ENCODE measurements at regions not wholly inside any gene's neighbourhood (a gene's known extent, or its start where the extent isn't known, plus 50 kb on each side); places are given as distances from the start of the nearest gene placed in this dataset.

DNA sequence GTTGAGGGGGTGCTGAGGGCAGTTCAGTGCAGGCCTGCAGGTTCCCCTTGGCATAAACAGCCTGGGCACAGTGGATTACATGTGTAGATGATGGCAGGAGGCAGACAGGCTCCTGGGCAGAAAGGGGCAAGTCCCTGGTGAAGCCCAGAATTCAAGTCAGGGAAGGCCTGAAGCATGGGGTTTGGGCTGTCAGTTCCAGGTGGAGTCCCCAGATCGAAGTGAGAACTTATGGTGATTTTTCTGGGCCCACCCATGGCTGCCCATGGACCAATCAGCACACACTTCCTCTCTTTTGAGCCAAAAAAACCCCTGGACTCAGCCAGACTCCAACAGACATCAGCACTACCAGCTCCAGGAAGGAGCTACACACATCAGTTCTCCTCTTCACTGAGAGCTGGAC, 529.1 kb downstream of the PPARGC1A start:
- intact Hi-C loops (cut with micrococcal nuclease): no loop called here
- H3K27me3 ChIP-seq (ENCODE audit: low read length): no peaks in the 10 kb centered on the region
- ChIA-PET POLR2A (ENCODE audit: unreplicated experiment) (no interaction called here), CTCF (no interaction called here)
- H3K4me2 ChIP-seq (ENCODE audit: low read length): no peak overlapping the region
- no peak overlapping the region for H3K4me3 ChIP-seq (ENCODE audit: low read length)
- no peaks in the 10 kb centered on the region for H3K9me2 ChIP-seq (replicated peaks; ENCODE audit: low read length)
- H3K27ac ChIP-seq (ENCODE audit: low read length): no peak overlapping the region
- TF ChIP-seq, protein P1, sequence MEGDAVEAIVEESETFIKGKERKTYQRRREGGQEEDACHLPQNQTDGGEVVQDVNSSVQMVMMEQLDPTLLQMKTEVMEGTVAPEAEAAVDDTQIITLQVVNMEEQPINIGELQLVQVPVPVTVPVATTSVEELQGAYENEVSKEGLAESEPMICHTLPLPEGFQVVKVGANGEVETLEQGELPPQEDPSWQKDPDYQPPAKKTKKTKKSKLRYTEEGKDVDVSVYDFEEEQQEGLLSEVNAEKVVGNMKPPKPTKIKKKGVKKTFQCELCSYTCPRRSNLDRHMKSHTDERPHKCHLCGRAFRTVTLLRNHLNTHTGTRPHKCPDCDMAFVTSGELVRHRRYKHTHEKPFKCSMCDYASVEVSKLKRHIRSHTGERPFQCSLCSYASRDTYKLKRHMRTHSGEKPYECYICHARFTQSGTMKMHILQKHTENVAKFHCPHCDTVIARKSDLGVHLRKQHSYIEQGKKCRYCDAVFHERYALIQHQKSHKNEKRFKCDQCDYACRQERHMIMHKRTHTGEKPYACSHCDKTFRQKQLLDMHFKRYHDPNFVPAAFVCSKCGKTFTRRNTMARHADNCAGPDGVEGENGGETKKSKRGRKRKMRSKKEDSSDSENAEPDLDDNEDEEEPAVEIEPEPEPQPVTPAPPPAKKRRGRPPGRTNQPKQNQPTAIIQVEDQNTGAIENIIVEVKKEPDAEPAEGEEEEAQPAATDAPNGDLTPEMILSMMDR (conservative IDR thresholded peaks at IDR 0.05; ENCODE audit: low read depth, low read length): no peak
- TF ChIP-seq EZH2phosphoT487 (IDR thresholded peaks at IDR 0.05; ENCODE audit: borderline replicate concordance, low read length) (no peak), EZH2 (IDR thresholded peaks at IDR 0.05; ENCODE audit: low read length, unreplicated experiment) (no peak)
- no peaks in the 10 kb centered on the region for H4K20me1 ChIP-seq (ENCODE audit: low read length)
- H3F3A ChIP-seq (ENCODE audit: low read length, unreplicated experiment): no peaks in the 10 kb centered on the region
- no peaks in the 10 kb centered on the region for H3K9me3 ChIP-seq (ENCODE audit: low read length)
- ATAC-seq (no peak), DNase-seq (no peak)
- no TSS peak for BruUV-seq (replicated peaks)
- H3K9ac ChIP-seq (ENCODE audit: low read length): no peak overlapping the region
- no peaks in the 10 kb centered on the region for H3K4me1 ChIP-seq (ENCODE audit: insufficient read depth, low read length)
- no peaks in the 10 kb centered on the region for H3K36me3 ChIP-seq (ENCODE audit: low read depth, low read length)
- H2AFZ ChIP-seq (ENCODE audit: low read length): no peak overlapping the region
- no peaks in the 10 kb centered on the region for H3K79me2 ChIP-seq (ENCODE audit: low read length)

DNA sequence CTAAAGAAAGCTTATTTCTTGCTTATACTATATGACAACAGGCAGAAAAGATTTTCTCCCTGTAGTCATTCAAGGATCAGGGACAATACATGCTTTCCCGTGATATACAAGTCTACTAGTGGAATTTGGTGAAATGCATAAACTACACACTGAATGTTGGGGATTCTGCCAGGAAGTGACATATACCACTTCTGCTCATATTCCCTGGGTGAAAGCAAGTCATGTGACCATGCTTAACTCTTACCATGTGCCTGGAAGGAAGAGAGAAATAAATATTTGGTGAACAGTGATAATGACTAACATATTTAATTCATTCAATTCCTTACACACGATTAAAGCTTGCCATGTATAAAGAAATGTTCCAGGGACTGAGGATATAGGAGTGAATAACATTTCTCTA, 534.6 kb downstream of the PPARGC1A start:
- Histone ChIP-seq H3K4me2 (ENCODE audit: low read length) (no peak overlapping the region), H4K20me1 (ENCODE audit: low read length) (no peaks in the 10 kb centered on the region), H3F3A (ENCODE audit: low read length, unreplicated experiment) (no peaks in the 10 kb centered on the region), H3K4me3 (ENCODE audit: low read length) (no peak overlapping the region), H3K4me1 (ENCODE audit: insufficient read depth, low read length) (no peaks in the 10 kb centered on the region), H3K9me2 (replicated peaks; ENCODE audit: low read length) (no peaks in the 10 kb centered on the region), H3K9ac (ENCODE audit: low read length) (no peak overlapping the region), H3K9me3 (ENCODE audit: low read length) (no peaks in the 10 kb centered on the region), H2AFZ (ENCODE audit: low read length) (no peak overlapping the region), H3K27me3 (ENCODE audit: low read length) (0 out of 2 replicates have a peak, but pooled peaks cover 8% of the 10 kb centered on the region), H3K79me2 (ENCODE audit: low read length) (no peaks in the 10 kb centered on the region), H3K36me3 (ENCODE audit: low read depth, low read length) (no peaks in the 10 kb centered on the region), H3K27ac (ENCODE audit: low read length) (no peak overlapping the region)
- no peak for ATAC-seq
- DNase-seq: no peak
- no TSS peak for BruUV-seq (replicated peaks)
- POLR2A ChIA-PET (ENCODE audit: unreplicated experiment): no interaction called here
- CTCF ChIA-PET: no interaction called here
- intact Hi-C loops (cut with micrococcal nuclease): no loop called here
- no peak for TF ChIP-seq EZH2phosphoT487 (IDR thresholded peaks at IDR 0.05; ENCODE audit: borderline replicate concordance, low read length)
- TF ChIP-seq, protein P1 (conservative IDR thresholded peaks at IDR 0.05; ENCODE audit: low read depth, low read length): no peak
- TF ChIP-seq EZH2 (IDR thresholded peaks at IDR 0.05; ENCODE audit: low read length, unreplicated experiment): no peak

DNA sequence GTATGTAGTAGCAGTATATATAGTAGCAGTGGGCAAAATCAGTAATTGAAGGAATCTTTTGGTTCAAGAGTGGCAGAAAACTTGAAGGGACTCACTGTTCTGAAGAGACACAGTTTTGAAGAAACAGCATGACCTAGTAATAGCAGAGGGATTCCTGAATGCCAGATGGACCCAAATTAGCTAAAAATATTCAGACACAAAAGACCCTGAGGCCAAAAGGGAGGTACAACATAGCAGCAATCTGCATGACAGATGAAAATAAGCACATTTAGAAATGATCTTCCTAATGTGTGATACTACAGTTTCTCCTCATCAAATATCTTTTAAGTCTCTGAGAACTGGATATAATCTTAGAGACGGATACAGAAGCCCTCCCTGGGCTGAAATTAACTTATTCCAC, 536.6 kb downstream of the PPARGC1A start:
- intact Hi-C loops (cut with micrococcal nuclease): no loop called here

More for the DNA sequence above, 536.6 kb downstream of the PPARGC1A start:
- Histone ChIP-seq H3K9ac (ENCODE audit: low read length) (no peak overlapping the region), H3K9me3 (ENCODE audit: low read length) (no peaks in the 10 kb centered on the region), H3K27ac (ENCODE audit: low read length) (no peak overlapping the region), H2AFZ (ENCODE audit: low read length) (no peak overlapping the region), H3K9me2 (replicated peaks; ENCODE audit: low read length) (no peaks in the 10 kb centered on the region), H3K4me2 (ENCODE audit: low read length) (no peak overlapping the region), H3F3A (ENCODE audit: low read length, unreplicated experiment) (no peaks in the 10 kb centered on the region), H3K36me3 (ENCODE audit: low read depth, low read length) (no peaks in the 10 kb centered on the region), H3K79me2 (ENCODE audit: low read length) (no peaks in the 10 kb centered on the region), H3K4me1 (ENCODE audit: insufficient read depth, low read length) (no peaks in the 10 kb centered on the region), H4K20me1 (ENCODE audit: low read length) (no peaks in the 10 kb centered on the region), H3K4me3 (ENCODE audit: low read length) (no peak overlapping the region), H3K27me3 (ENCODE audit: low read length) (0 out of 2 replicates have a peak, but pooled peaks cover 8% of the 10 kb centered on the region)
- ChIA-PET POLR2A (ENCODE audit: unreplicated experiment) (no interaction called here), CTCF (no interaction called here)
- no TSS peak for BruUV-seq (replicated peaks)
- no peak for ATAC-seq
- no peak for DNase-seq
- TF ChIP-seq, protein P1 (conservative IDR thresholded peaks at IDR 0.05; ENCODE audit: low read depth, low read length): no peak
- TF ChIP-seq EZH2phosphoT487 (IDR thresholded peaks at IDR 0.05; ENCODE audit: borderline replicate concordance, low read length) (no peak), EZH2 (IDR thresholded peaks at IDR 0.05; ENCODE audit: low read length, unreplicated experiment) (no peak)

Data from PC-3 (cell line).